ENCODE measurements at regions not wholly inside any gene's neighbourhood (a gene's known extent, or its start where the extent isn't known, plus 50 kb on each side); places are given as distances from the start of the nearest gene placed in this dataset.
"Not testable (repeated sequence)": the region's sequence is repeated elsewhere in the genome, so short reads cannot be mapped to it uniquely, and the experiment has no call there.

DNA sequence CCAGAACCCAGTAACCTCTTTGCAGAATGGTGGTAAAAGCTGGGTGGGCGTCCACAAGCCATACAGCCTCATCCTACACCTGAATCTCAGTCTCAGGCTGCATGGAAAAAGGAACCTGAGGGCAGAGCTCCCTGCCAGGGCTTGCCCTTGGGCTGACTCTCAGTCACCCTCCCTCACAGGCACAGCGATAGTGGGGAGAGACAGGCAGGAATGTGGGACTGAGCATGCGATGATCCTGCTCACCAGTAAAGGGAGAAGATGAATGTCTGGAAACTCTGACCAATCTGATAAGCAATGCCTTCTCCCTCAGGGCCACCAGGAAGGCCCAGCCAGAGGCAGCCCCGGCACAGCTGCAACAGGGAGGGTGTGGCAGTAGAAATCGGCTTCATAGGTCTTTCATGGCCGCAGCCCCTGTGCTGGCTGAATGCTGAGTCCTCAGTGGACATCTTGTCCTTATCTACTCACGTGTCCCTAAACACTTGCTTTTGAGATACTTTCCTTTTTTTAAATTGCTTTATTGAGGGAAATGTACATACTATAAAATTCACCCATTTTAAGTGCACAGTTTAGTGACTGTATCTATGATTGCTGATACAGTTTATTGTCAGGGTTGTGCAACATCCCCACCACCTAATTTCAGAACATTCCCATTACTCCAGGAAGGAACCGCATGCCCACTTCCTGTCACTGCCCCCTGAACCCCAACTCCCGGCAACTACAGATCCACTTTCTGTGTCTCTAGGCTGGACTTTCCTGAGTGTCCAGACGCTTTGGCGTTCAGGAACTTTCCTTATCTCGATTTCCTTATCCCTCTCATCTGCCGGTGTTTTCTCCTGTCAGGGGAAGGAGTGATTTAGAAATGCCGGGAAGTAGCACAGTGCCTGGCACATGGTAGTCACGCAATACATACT lies 258.1 kb downstream of the PCNX1 start:
- no peak for DNase-seq
- H3K27ac Mint-ChIP-seq: no peak overlapping the region

DNA sequence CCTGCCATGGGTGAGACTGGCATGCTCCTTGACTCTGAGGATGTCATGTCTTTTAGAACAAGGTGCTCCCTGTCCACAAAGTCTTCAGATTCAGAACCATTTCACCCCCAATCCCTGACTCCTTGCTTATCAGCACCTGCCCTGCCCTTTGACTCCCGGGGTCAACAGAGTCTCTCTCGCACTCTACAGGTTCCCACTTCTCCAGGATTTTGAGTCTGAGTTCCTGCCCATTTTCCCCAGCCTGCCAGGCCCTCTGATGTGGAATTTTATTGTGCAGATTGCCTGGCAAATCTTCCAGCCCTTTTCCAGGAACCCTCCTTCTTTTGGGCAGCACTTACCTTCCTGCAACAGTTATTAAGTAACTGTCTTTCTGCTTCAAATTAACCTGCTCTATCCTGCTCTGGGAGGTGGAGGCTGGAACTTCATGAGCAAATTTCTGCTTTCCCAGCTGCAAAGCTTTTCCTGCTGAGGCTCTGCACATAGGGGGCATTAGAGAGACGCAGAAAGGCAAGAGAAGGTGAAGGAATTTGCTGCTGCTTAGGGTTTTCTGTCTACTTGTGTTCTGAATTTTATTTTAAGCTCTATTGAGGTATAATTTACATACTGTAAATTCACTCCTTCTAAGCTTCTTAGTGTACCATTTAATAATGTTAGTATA lies 259.1 kb downstream of the PCNX1 start:
- H3K4me1 Mint-ChIP-seq (ENCODE audit: low read depth): peaks cover 15% of the 10 kb centered on the region
- H3K4me3 Mint-ChIP-seq: no peak overlapping the region
- no peak for DNase-seq
- H3K36me3 Mint-ChIP-seq (ENCODE audit: low read depth): no peaks in the 10 kb centered on the region
- H3K9me3 Mint-ChIP-seq: no peaks in the 10 kb centered on the region
- no peak overlapping the region for H3K27ac Mint-ChIP-seq
- peaks cover 29% of the 10 kb centered on the region for H3K27me3 Mint-ChIP-seq

More for the DNA sequence above, 258.1 kb downstream of the PCNX1 start:
- H3K36me3 Mint-ChIP-seq (ENCODE audit: low read depth): no peaks in the 10 kb centered on the region
- H3K9me3 Mint-ChIP-seq: peaks cover 6% of the 10 kb centered on the region
- no peak overlapping the region for H3K4me3 Mint-ChIP-seq
- peaks cover 15% of the 10 kb centered on the region for H3K4me1 Mint-ChIP-seq (ENCODE audit: low read depth)
- peaks cover 26% of the 10 kb centered on the region for H3K27me3 Mint-ChIP-seq

DNA sequence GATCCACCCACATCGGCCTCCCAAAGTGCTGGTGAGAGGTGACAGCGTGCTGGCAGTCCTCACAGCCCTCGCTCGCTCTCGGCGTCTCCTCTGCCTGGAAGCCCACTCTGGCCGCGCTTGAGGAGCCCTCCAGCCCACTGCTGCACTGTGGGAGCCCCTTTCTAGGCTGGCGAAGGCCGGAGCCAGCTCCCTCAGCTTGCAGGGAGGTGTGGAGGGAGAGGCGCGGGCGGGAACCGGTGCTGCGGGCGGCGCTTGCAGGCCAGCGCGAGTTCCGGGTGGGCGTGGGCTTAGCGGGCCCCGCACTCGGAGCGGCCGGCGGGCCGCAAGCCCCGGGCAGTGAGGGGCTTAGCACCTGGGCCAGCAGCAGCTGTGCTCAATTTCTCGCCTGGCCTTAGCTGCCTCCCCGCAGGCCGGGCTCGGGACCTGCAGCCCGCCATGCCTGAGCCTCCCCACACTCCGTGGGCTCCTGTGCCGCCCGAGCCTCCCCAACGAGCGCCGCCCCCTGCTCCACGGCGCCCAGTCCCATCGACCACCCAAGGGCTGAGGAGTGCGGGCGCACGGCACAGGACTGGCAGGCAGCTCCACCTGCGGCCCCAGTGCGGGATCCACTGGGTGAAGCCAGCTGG lies 260.2 kb downstream of the PCNX1 start:
- H3K4me3 Mint-ChIP-seq; H3K27ac Mint-ChIP-seq; DNase-seq; H3K9me3 Mint-ChIP-seq; H3K36me3 Mint-ChIP-seq (ENCODE audit: low read depth): not testable (repeated sequence)
- Mint-ChIP-seq H3K4me1 (ENCODE audit: low read depth) (peaks cover 15% of the 10 kb centered on the region), H3K27me3 (peaks cover 31% of the 10 kb centered on the region)

DNA sequence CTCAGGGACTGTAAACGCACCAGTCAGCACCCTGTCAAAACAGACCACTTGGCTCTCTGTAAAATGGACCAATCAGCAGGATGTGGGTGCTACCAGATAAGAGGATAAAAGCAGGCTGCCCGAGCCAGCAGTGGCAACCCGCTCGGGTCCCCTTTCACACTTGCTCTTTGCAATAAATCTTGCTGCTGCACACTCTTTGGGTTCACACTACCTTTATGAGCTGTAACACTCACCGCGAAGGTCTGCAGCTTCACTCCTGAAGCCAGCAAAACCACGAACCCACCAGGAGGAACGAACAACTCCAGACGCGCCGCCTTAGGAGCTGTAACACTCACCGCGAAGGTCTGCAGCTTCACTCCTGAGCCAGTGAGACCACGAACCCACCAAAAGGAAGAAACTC lies 260.9 kb downstream of the PCNX1 start:
- H3K36me3 Mint-ChIP-seq (ENCODE audit: low read depth); H3K9me3 Mint-ChIP-seq: not testable (repeated sequence)
- H3K4me3 Mint-ChIP-seq: peak overlapping the region; percentile 70
- peaks cover 15% of the 10 kb centered on the region for H3K4me1 Mint-ChIP-seq (ENCODE audit: low read depth)
- H3K27ac Mint-ChIP-seq: peak overlapping the region; percentile 57
- peaks cover 31% of the 10 kb centered on the region for H3K27me3 Mint-ChIP-seq
- peak; percentile 43 for DNase-seq

DNA sequence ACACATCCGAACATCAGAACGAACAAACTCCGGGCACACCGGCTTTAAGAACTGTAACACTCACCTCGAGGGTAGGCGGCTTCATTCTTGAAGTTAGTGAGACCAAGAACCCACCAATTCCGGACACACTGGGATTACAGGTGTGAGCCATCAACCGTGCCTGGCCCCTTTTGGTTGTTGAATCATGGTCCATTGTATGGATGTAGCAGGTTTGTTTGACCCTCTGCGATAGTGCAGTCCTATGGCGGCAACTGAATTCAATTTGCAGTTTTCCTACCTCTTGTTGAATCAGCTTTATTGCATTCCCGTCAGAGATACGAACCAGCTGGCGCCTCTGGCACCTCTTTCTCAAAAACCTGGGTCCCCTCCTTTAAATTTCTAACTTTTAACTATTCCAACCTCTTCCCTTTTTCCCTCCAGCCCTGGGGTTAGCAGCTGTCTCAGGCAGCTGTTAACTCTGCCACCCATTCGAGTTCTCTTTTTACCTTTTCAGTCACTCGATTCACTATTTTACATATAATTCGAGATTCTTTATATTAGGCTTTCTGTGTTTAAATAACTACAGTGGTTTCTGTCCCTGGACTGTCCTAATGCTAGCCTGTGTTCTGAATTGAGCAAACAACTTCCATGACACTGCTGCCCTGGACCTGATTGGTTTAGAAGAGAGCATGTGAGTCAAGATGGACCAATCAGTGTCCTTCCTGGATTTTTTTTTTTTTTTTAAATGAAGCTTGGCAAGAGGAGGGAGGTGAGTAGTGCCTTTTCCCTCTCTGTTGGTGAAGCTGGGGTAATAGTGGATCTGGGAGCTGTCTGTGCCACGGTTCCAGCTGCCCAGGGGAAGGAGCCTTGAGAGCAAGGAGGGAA lies 261.5 kb downstream of the PCNX1 start:
- Mint-ChIP-seq H3K4me1 (ENCODE audit: low read depth) (peaks cover 15% of the 10 kb centered on the region), H3K9me3 (no peaks in the 10 kb centered on the region), H3K36me3 (ENCODE audit: low read depth) (no peaks in the 10 kb centered on the region), H3K27ac (peak overlapping the region; percentile 57), H3K27me3 (peaks cover 31% of the 10 kb centered on the region), H3K4me3 (peak overlapping the region; percentile 70)
- no peak for DNase-seq

DNA sequence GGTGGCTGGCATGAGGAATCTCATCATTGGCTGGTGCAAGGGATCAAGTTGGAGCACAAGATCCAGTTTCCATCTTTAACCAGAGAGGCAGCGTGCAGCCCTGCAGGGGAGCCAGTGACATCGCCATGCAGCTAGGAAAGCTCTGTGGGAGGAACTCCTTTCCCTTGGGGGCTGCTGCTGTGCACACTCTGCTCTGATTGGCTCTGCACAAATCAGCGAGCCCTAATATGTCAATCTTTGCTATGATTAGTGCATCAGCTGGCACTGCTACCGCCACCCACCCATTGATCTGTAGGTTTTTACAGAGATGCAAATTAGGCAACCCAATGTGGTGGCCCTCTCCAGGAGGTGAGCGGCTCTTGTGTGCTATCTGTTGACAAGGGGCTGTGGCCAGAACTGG lies 262.6 kb downstream of the PCNX1 start:
- H3K4me1 Mint-ChIP-seq (ENCODE audit: low read depth): peaks cover 15% of the 10 kb centered on the region
- H3K36me3 Mint-ChIP-seq (ENCODE audit: low read depth): no peaks in the 10 kb centered on the region
- H3K9me3 Mint-ChIP-seq: no peaks in the 10 kb centered on the region
- no peak overlapping the region for H3K4me3 Mint-ChIP-seq
- no peak overlapping the region for H3K27ac Mint-ChIP-seq
- no peak for DNase-seq
- H3K27me3 Mint-ChIP-seq: peaks cover 31% of the 10 kb centered on the region

DNA sequence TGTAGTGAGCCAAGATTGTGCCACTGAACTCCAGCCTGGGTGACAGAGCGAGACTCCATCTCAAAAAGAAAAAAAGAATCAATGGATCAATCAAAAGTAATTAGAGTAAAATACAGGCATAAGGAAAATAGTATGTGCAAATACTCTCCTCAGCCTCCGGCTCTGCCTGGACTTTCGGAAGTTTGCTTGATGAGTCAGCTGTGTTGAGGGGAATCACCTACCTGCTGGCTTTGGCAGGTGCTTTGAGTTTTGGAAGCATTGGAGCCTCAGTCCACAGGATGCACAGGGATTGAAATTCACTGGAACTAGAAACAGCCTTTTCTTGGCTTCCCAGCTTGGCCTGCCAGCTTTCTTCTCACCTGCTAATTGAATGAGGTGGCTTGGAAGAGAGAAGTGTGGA lies 268.2 kb downstream of the PCNX1 start:
- no peak for DNase-seq
- Mint-ChIP-seq H3K4me3 (no peak overlapping the region), H3K27ac (no peak overlapping the region), H3K36me3 (ENCODE audit: low read depth) (no peaks in the 10 kb centered on the region), H3K27me3 (peaks cover 5% of the 10 kb centered on the region), H3K4me1 (ENCODE audit: low read depth) (no peaks in the 10 kb centered on the region), H3K9me3 (no peaks in the 10 kb centered on the region)

DNA sequence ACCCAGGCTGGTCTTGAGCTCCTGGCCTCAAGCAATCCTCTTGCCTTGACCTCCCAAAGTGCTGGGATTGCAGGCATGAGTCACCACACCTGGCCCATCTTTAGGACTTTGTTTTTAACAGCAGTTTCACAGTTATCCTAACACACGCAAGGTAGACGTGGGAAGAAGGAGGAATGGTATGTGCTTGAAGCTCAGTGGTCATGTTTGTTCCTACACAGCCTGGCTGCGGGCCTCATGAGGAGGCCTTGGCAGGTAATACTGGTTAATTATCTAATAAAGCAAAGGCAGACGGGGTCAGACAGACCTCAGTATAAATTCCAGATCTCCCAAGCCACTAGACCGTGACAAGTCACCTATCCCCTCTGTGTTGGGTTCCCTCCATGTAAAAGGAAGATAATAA lies 271.8 kb downstream of the PCNX1 start:
- Mint-ChIP-seq H3K9me3 (no peaks in the 10 kb centered on the region), H3K4me3 (no peak overlapping the region), H3K36me3 (ENCODE audit: low read depth) (no peaks in the 10 kb centered on the region), H3K27me3 (no peaks in the 10 kb centered on the region), H3K4me1 (ENCODE audit: low read depth) (no peaks in the 10 kb centered on the region), H3K27ac (no peak overlapping the region)
- no peak for DNase-seq

DNA sequence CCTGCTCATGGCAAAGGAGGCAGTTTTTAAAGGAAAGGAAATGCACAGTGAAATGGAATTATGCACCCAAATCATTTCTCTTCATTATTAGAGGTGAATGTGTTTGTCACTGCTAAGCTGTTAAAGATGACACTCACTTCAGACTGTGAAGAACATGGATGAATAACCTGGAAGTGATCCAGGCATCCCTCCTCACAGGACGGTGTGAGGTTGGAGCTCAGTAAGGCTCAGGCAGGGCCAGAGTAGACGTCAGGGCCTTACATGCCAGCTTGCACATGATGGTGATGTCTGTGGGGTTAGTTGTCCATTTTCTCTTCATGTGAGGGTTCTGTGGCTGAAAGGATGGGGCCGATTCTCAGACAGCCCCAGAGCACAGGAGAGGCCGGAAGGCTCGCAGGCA lies 273.1 kb downstream of the PCNX1 start:
- H3K36me3 Mint-ChIP-seq (ENCODE audit: low read depth): no peaks in the 10 kb centered on the region
- DNase-seq: no peak
- no peak overlapping the region for H3K27ac Mint-ChIP-seq
- no peaks in the 10 kb centered on the region for H3K27me3 Mint-ChIP-seq
- H3K4me3 Mint-ChIP-seq: no peak overlapping the region
- no peaks in the 10 kb centered on the region for H3K9me3 Mint-ChIP-seq
- no peaks in the 10 kb centered on the region for H3K4me1 Mint-ChIP-seq (ENCODE audit: low read depth)

DNA sequence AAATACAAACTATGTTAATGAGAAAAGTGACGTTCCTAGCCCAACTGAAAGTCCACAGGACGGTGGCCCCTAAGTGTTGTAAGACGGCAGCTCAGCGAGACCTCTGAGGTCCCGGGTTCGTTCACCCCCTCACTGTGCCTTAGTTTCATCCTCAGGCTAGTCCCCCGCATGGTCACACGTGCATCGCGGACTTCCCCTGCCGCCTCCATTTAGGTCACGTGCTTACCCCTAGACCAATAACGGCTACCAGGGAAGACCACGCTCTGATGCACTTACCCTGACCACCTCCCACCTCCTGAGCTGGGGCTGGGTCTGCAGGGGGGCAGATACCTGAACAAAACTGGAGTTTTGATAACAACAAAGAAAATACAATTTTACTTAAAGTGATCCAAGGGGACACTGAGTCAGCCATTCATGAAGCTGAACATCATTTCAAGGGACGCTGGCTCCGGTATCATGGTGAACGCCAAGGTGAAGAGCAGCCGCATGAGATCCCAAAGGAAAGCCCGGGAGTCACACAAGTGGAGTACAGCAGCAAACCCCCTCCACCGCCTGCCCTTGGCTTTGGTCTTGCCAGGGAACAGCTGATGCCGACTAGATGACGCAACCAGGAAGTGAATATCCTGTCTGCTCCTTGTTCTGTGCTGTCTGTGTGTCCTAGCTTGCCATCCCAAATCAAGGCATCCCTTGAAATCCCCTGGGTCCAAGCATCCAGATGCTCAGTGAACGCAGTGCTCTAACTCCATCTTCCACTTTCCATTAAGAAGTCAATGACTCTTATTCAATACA lies 274.1 kb downstream of the PCNX1 start:
- Mint-ChIP-seq H3K9me3 (no peaks in the 10 kb centered on the region), H3K27ac (no peak overlapping the region), H3K27me3 (peaks cover under 1% of the 10 kb centered on the region), H3K4me3 (no peak overlapping the region), H3K36me3 (ENCODE audit: low read depth) (no peaks in the 10 kb centered on the region), H3K4me1 (ENCODE audit: low read depth) (no peaks in the 10 kb centered on the region)
- DNase-seq: no peak

DNA sequence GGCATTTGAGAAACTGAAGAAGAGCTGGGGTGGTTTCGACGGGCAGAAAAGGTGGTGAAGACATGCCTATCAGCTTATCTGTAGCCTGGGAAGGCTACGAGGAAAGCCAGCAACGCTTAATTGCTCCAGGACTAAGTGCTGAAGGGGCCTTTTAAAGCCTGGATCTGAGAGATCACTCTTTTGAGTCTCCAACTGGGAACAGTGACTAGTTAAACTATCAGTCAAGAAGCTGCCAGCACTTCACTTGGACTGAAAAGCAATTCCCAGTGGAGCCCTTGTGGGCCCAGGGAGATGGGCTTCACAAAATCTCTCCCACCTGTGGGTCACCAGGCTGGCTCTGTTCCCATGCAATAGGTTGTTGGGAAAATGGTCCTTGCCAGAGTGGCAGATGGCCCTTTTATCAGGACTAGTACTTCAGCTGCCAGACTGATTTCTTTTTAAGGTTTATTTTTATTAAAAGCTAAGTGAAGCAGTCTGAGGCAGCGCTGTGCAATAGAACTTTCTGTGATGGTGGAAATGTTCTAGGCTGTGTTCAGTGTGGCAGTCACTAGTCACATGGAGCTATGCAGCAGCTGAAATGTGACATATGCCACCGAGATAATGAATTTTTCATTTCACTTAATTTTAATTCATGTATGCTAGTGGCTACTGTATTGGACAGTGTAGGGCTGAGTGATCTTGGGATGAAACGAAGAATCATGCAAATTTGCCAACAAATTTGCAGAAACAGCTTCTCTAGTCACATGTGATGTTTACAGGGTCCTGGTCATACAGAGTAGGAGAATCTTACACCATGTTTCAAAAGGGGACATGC lies 276.8 kb downstream of the PCNX1 start:
- H3K36me3 Mint-ChIP-seq (ENCODE audit: low read depth): no peaks in the 10 kb centered on the region

DNA sequence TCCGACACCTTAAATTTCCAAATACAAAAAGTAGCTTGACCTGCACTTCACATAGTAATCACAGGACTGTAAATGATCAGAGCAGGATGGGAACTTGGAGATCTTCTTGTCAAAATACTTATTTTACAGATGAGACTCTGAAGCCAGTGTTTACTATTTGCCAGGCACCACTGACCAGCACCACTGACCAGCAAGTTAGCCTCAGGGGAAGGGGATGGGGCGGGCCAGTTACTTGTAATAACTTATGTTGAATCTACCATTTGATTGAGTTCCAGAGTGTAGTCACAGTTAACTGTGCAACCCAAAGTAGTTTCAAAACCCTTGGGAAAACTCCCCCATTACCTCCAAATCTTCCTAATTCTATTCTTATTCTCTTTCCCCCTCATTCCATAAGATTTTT lies 278.4 kb downstream of the PCNX1 start:
- Mint-ChIP-seq H3K27ac (no peak overlapping the region), H3K4me1 (ENCODE audit: low read depth) (no peaks in the 10 kb centered on the region), H3K4me3 (no peak overlapping the region), H3K36me3 (ENCODE audit: low read depth) (no peaks in the 10 kb centered on the region), H3K9me3 (no peaks in the 10 kb centered on the region), H3K27me3 (peaks cover 7% of the 10 kb centered on the region)
- DNase-seq: no peak

More for the DNA sequence above, 276.8 kb downstream of the PCNX1 start:
- H3K4me1 Mint-ChIP-seq (ENCODE audit: low read depth): no peaks in the 10 kb centered on the region
- no peak for DNase-seq
- no peak overlapping the region for H3K4me3 Mint-ChIP-seq
- no peak overlapping the region for H3K27ac Mint-ChIP-seq
- no peaks in the 10 kb centered on the region for H3K9me3 Mint-ChIP-seq
- peaks cover 3% of the 10 kb centered on the region for H3K27me3 Mint-ChIP-seq

All from activated T-cell treated with anti-CD3 and anti-CD28 coated beads, Interleukin-2, amount 50 U/mL, for 24 hours (primary cell).